Middle frontal gyrus (tissue), 1 donor: ENCODE measurements at regions not wholly inside any gene's neighbourhood (a gene's known extent, or its start where the extent isn't known, plus 50 kb on each side); places are given as distances from the start of the nearest gene placed in this dataset.

Experiments
- DNase-seq: peaks from one replicate; pipeline ENCODE4 v3.0.0-alpha.2; 2015; ENCODE audit warnings: low spot score; ENCODE audit errors: extremely low spot score

GRCh38 chr18:56321470-56321869 is 316.9 kb downstream of the TXNL1 start:
- no peak for DNase-seq

GRCh38 chr18:56319953-56320352 is 318.4 kb downstream of the TXNL1 start:
- no peak for DNase-seq

GRCh38 chr18:56316727-56317126 is 321.7 kb downstream of the TXNL1 start:
- no peak for DNase-seq

GRCh38 chr18:56315363-56315762 is 323.0 kb downstream of the TXNL1 start:
- DNase-seq = no peak

- no peak for DNase-seq
Observed at GRCh38 chr18:56314396-56314795, 324.0 kb downstream of the TXNL1 start.

- DNase-seq = no peak
Observed at GRCh38 chr18:56312551-56313335, 325.6 kb downstream of the TXNL1 start.

- DNase-seq = no peak
Observed at GRCh38 chr18:56309104-56309503, 329.3 kb downstream of the TXNL1 start.

- no peak for DNase-seq
Observed at GRCh38 chr18:56307354-56308170, 330.8 kb downstream of the TXNL1 start.

GRCh38 chr18:56306797-56307196 is 331.6 kb downstream of the TXNL1 start:
- no peak for DNase-seq

- no peak for DNase-seq
Observed at GRCh38 chr18:56305583-56305982, 332.8 kb downstream of the TXNL1 start.

GRCh38 chr18:56302156-56302555 is 336.2 kb downstream of the TXNL1 start:
- DNase-seq = no peak

GRCh38 chr18:56299740-56300139 is 338.7 kb downstream of the TXNL1 start:
- DNase-seq = no peak

GRCh38 chr18:56298935-56299334 is 339.5 kb downstream of the TXNL1 start:
- DNase-seq = no peak

- no peak for DNase-seq
Observed at GRCh38 chr18:56296381-56296780, 342.0 kb downstream of the TXNL1 start.

GRCh38 chr18:56294484-56295183 is 343.8 kb downstream of the TXNL1 start:
- no peak for DNase-seq

GRCh38 chr18:56291294-56291693 is 347.1 kb downstream of the TXNL1 start:
- no peak for DNase-seq

- DNase-seq = no peak
Observed at GRCh38 chr18:56289381-56289780, 349.0 kb downstream of the TXNL1 start.

- DNase-seq = no peak
Observed at GRCh38 chr18:56286775-56287325, 351.5 kb downstream of the TXNL1 start.

GRCh38 chr18:56285387-56286065 is 352.9 kb downstream of the TXNL1 start:
- DNase-seq = no peak

- DNase-seq = no peak
Observed at GRCh38 chr18:56284319-56284718, 354.1 kb downstream of the TXNL1 start.

GRCh38 chr18:56283316-56283715 is 355.1 kb downstream of the TXNL1 start:
- DNase-seq = no peak
